ENCODE measurements at regions not wholly inside any gene's neighbourhood (a gene's known extent, or its start where the extent isn't known, plus 50 kb on each side); places are given as distances from the start of the nearest gene placed in this dataset.

GRCh38 chr1:39091845-39092645, 65.9 kb downstream of the NDUFS5 start:
- TF ChIP-seq, protein P1, sequence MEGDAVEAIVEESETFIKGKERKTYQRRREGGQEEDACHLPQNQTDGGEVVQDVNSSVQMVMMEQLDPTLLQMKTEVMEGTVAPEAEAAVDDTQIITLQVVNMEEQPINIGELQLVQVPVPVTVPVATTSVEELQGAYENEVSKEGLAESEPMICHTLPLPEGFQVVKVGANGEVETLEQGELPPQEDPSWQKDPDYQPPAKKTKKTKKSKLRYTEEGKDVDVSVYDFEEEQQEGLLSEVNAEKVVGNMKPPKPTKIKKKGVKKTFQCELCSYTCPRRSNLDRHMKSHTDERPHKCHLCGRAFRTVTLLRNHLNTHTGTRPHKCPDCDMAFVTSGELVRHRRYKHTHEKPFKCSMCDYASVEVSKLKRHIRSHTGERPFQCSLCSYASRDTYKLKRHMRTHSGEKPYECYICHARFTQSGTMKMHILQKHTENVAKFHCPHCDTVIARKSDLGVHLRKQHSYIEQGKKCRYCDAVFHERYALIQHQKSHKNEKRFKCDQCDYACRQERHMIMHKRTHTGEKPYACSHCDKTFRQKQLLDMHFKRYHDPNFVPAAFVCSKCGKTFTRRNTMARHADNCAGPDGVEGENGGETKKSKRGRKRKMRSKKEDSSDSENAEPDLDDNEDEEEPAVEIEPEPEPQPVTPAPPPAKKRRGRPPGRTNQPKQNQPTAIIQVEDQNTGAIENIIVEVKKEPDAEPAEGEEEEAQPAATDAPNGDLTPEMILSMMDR (IDR thresholded peaks at IDR 0.05; ENCODE audit: insufficient read depth, missing control alignments), result peak; percentile 92
- DNase-seq (ENCODE audit: insufficient read length, low spot score) (no peak), FAIRE-seq (no peak)

GRCh38 chr1:39094685-39095084, 68.5 kb downstream of the NDUFS5 start:
- FAIRE-seq (no peak), DNase-seq (ENCODE audit: insufficient read length, low spot score) (no peak)
- TF ChIP-seq, protein P1 (IDR thresholded peaks at IDR 0.05; ENCODE audit: insufficient read depth, missing control alignments), result no peak

DNA sequence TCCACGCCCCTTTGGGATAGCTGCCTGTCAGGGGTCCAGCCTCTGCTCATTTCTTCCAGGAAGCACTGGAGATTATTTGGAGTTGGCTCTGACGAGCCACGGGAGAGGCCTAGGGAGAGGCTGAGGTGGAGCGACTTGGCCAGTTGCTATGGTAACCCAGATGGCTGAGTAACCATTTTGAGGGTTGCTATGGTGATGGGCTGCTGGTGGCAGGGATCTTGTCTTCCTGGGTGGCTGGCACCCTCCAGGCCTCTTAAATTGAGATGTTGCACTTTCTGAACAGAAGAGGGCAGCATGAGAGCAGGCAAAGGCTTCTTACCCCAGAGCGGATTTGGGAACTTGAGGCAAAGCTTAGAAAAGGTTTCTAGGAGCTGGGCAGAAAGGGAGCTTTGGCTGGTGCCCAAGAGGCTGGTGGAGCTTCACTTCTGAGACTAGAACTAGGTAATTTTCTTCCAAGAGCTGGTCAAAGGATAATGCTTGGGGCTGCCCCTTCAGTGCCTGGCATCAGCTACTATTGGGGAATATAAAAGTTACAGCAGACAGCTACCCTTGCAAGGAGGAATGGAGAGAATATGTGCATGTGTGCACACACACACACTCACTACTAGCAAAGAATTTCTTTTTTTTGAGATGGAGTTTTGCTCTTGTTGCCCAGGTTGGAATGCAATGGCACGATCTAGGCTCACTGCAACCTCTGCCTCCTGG, 72.5 kb downstream of the NDUFS5 start:
- FAIRE-seq, result no peak
- TF ChIP-seq, protein P1 (IDR thresholded peaks at IDR 0.05; ENCODE audit: insufficient read depth, missing control alignments), result peak; percentile 95
- peak; percentile 78 for DNase-seq (ENCODE audit: insufficient read length, low spot score)

GRCh38 chr1:39102537-39103327, 76.6 kb downstream of the NDUFS5 start:
- FAIRE-seq, result peak; percentile 38
- TF ChIP-seq, protein P1 (IDR thresholded peaks at IDR 0.05; ENCODE audit: insufficient read depth, missing control alignments), result peak; percentile 89
- DNase-seq (ENCODE audit: insufficient read length, low spot score), result peak; percentile 50

DNA sequence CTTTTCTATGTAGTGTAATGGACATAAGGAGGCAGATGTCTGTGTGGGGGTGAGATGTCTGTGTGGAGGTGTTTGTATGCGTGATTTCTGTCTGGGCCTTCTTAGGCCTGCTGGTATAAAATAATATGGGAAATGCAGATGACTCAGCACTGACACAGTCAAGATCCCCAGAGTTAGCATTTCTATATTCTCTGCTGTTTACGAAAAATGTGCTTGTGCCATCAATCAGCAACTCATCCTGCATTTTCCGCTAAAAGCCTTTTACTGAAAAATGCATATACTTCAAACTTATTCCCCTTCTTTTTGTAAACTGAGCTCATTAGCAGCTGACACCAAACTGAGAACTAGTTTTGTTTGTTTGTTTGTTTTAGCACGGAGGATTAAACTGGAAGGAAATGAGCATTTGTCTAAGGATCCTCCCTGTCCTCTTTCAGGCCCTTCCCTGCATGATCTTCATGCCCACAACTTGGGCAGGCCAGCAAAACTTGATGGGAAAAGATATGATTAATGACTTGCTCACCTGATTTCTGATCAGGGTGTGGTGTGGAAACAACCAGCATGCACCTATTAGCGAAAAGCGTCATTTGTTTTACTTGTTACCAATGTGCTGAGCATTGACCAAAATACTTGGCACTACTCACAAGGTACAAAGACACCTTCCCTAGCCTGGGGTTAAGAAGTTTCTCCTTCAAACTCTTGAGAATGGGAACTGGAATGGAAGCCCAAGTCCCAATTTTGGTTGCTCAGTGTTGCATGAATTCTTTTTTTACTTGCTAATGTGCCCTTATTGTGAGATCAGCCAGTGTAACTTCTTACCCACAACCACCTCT, 77.4 kb downstream of the NDUFS5 start:
- FAIRE-seq (no peak), DNase-seq (ENCODE audit: insufficient read length, low spot score) (no peak)
- TF ChIP-seq, protein P1 (IDR thresholded peaks at IDR 0.05; ENCODE audit: insufficient read depth, missing control alignments), result no peak

- FAIRE-seq (no peak), DNase-seq (ENCODE audit: insufficient read length, low spot score) (no peak)
- TF ChIP-seq, protein P1 (IDR thresholded peaks at IDR 0.05; ENCODE audit: insufficient read depth, missing control alignments), result no peak
These were observed 78.3 kb downstream of the NDUFS5 start for GRCh38 chr1:39104158-39105060.
